Endodermal cell (in vitro differentiated cells): ENCODE measurements at regions not wholly inside any gene's neighbourhood (a gene's known extent, or its start where the extent isn't known, plus 50 kb on each side); places are given as distances from the start of the nearest gene placed in this dataset.
"Not testable (repeated sequence)": the region's sequence is repeated elsewhere in the genome, so short reads cannot be mapped to it uniquely, and the experiment has no call there.

Experiments used
- DNase-seq: peaks from one replicate; pipeline ENCODE4 v3.0.0-alpha.2; 2017
- H3K27ac ChIP-seq: 2 replicates; pipeline ENCODE4 v1.5.1; 2013; ENCODE audit warnings: mild to moderate bottlenecking, low read depth, low read length, moderate library complexity
- H3K27me3 ChIP-seq: 2 replicates; pipeline ENCODE4 v1.6.1; 2013; ENCODE audit warnings: mild to moderate bottlenecking, low read length, moderate library complexity; ENCODE audit not compliant: insufficient read depth, control insufficient read depth, poor library complexity, severe bottlenecking
- H3K36me3 ChIP-seq: 2 replicates; pipeline ENCODE4 v1.7.0; 2013; ENCODE audit warnings: mild to moderate bottlenecking, low read length, moderate library complexity; ENCODE audit not compliant: control insufficient read depth, insufficient read depth
- H3K4me1 ChIP-seq: one replicate; pipeline ENCODE4 v1.7.0; 2013; ENCODE audit warnings: low read length; ENCODE audit not compliant: control insufficient read depth, insufficient read depth
- H3K4me3 ChIP-seq: 2 replicates; pipeline ENCODE4 v1.5.1; 2013; ENCODE audit warnings: mild to moderate bottlenecking, low read length, moderate library complexity
- H3K9ac ChIP-seq: 2 replicates; pipeline ENCODE4 v1.6.1; 2013; ENCODE audit warnings: mild to moderate bottlenecking, low read length, moderate library complexity; ENCODE audit not compliant: poor library complexity, severe bottlenecking; ENCODE audit errors: extremely low read depth
- H3K9me3 ChIP-seq: 2 replicates; pipeline ENCODE4 v1.6.1; 2013; ENCODE audit warnings: mild to moderate bottlenecking, low read length, moderate library complexity; ENCODE audit not compliant: control insufficient read depth
- H3K27ac Mint-ChIP-seq: 2 replicates; pipeline ENCODE4 v1.8.0; 2020; ENCODE audit warnings: mixed read lengths
- H3K27me3 Mint-ChIP-seq: 2 replicates; pipeline ENCODE4 v1.8.0; 2021; ENCODE audit warnings: mild to moderate bottlenecking, mixed read lengths; ENCODE audit not compliant: insufficient read depth
- H3K36me3 Mint-ChIP-seq: 2 replicates; pipeline ENCODE4 v1.8.0; 2020; ENCODE audit warnings: low read depth, mixed read lengths
- H3K4me1 Mint-ChIP-seq: 2 replicates; pipeline ENCODE4 v1.8.0; 2020; ENCODE audit warnings: mixed read lengths
- H3K4me3 Mint-ChIP-seq: 2 replicates; pipeline ENCODE4 v1.8.0; 2020; ENCODE audit warnings: mild to moderate bottlenecking, moderate library complexity, mixed read lengths
- H3K9me3 Mint-ChIP-seq: 2 replicates; pipeline ENCODE4 v1.8.0; 2020; ENCODE audit warnings: mild to moderate bottlenecking, mixed read lengths
- CTCF ChIP-seq: fragments of 200-600 bp; sonication (generic); conservative IDR thresholded peaks from 2 replicates; pipeline ENCODE4 v1.5.0; 2021; ENCODE audit warnings: antibody characterized with exemption, mild to moderate bottlenecking
- WGBS, 2 experiments: methylation state at CpG; one replicate each; pipeline versions ENCODE4 v1.1.5 to v1.1.7; 2013; ENCODE audit warnings: missing lambda C conversion rate in 2 of 2, mixed read lengths in 1 of 2; ENCODE audit not compliant: insufficient coverage in 1 of 2, insufficient read length in 1 of 2; 5-methylcytosine and 5-hydroxymethylcytosine counted together

GRCh38 chrX:144768540-144768939 lies 478.8 kb upstream of the SPANXN1 start:
- peaks cover 47% of the 10 kb centered on the region for H3K9me3 Mint-ChIP-seq
- Histone ChIP-seq H3K4me3 (no peak overlapping the region), H3K36me3 (no peaks in the 10 kb centered on the region), H3K9ac (no peak overlapping the region), H3K9me3 (peaks cover 19% of the 10 kb centered on the region), H3K27me3 (no peaks in the 10 kb centered on the region), H3K27ac (no peak overlapping the region), H3K4me1 (no peaks in the 10 kb centered on the region)
- H3K4me3 Mint-ChIP-seq = no peak overlapping the region
- H3K36me3 Mint-ChIP-seq = no peaks in the 10 kb centered on the region
- no peaks in the 10 kb centered on the region for H3K27me3 Mint-ChIP-seq
- peaks cover 6% of the 10 kb centered on the region for H3K4me1 Mint-ChIP-seq
- TF ChIP-seq CTCF = no peak
- no peak for DNase-seq
- H3K27ac Mint-ChIP-seq = no peak overlapping the region

GRCh38 chrX:144783528-144783927 lies 463.8 kb upstream of the SPANXN1 start:
- H3K4me1 Mint-ChIP-seq, H3K27ac Mint-ChIP-seq, H3K4me3 ChIP-seq, H3K4me3 Mint-ChIP-seq, H3K27ac ChIP-seq, H3K27me3 ChIP-seq, H3K27me3 Mint-ChIP-seq, H3K4me1 ChIP-seq, DNase-seq, H3K36me3 ChIP-seq, H3K9ac ChIP-seq, H3K36me3 Mint-ChIP-seq: not testable (repeated sequence)
- peaks cover 15% of the 10 kb centered on the region for H3K9me3 ChIP-seq
- WGBS, 2 experiments = 88% methylated on average over 17 of the region's 19 CpGs; no CpG with 5 or more reads in 1 of the 2 experiments
- peaks cover 55% of the 10 kb centered on the region for H3K9me3 Mint-ChIP-seq

GRCh38 chrX:144790148-144790547 lies 457.2 kb upstream of the SPANXN1 start:
- WGBS, 2 experiments = 59% methylated on average over 2 of the region's 2 CpGs; no CpG with 5 or more reads in 1 of the 2 experiments
- Mint-ChIP-seq H3K9me3 (peaks cover 81% of the 10 kb centered on the region), H3K4me3 (no peak overlapping the region), H3K27me3 (no peaks in the 10 kb centered on the region), H3K27ac (no peak overlapping the region), H3K4me1 (no peaks in the 10 kb centered on the region), H3K36me3 (no peaks in the 10 kb centered on the region)
- no peak overlapping the region for H3K9ac ChIP-seq
- DNase-seq = no peak
- no peaks in the 10 kb centered on the region for H3K4me1 ChIP-seq
- TF ChIP-seq CTCF = no peak
- H3K27me3 ChIP-seq = no peaks in the 10 kb centered on the region
- H3K4me3 ChIP-seq = no peak overlapping the region
- H3K9me3 ChIP-seq = peaks cover 27% of the 10 kb centered on the region
- H3K27ac ChIP-seq = no peak overlapping the region
- no peaks in the 10 kb centered on the region for H3K36me3 ChIP-seq

- Mint-ChIP-seq H3K4me1 (no peaks in the 10 kb centered on the region), H3K4me3 (no peak overlapping the region), H3K36me3 (no peaks in the 10 kb centered on the region), H3K27ac (no peak overlapping the region), H3K27me3 (no peaks in the 10 kb centered on the region), H3K9me3 (peaks cover 72% of the 10 kb centered on the region)
- no peak overlapping the region for H3K9ac ChIP-seq
- WGBS, 2 experiments = 68 to 73% methylated on average over 2 to 5 of the region's 5 CpGs
- H3K27ac ChIP-seq = no peak overlapping the region
- H3K4me1 ChIP-seq = no peaks in the 10 kb centered on the region
- H3K27me3 ChIP-seq = no peaks in the 10 kb centered on the region
- no peaks in the 10 kb centered on the region for H3K36me3 ChIP-seq
- TF ChIP-seq CTCF = no peak
- no peak overlapping the region for H3K4me3 ChIP-seq
- peaks cover 32% of the 10 kb centered on the region for H3K9me3 ChIP-seq
- no peak for DNase-seq
These were observed 456.0 kb upstream of the SPANXN1 start for GRCh38 chrX:144791298-144791697.
